Left colon (tissue), 2 donors: ENCODE measurements at regions not wholly inside any gene's neighbourhood (a gene's known extent, or its start where the extent isn't known, plus 50 kb on each side); places are given as distances from the start of the nearest gene placed in this dataset.

Experiments
- ATAC-seq: fragments of 200-7000 bp; cut with Tn5 transposase; one replicate; pipeline ENCODE4 v1.9.1; 2020; ENCODE audit warnings: mild to moderate bottlenecking, moderate library complexity
- DNase-seq, 2 donors: peaks; one replicate each; pipeline ENCODE4 v3.0.0-alpha.2; 2020
- intact Hi-C, 2 donors: fragments of 100-400 bp; cut with DNase I in 1 of 2; cut with micrococcal nuclease in 1 of 2; formaldehyde crosslinking; loops; one replicate each; pipeline versions ENCODE4 v1.11.2 to v1.14.0; 2022; cut with DNase I, micrococcal nuclease
- donor health status: DM: no; HTN: no; CAD: no.
- donor health status: DM: yes; HTN: yes; CAD: no.

- DNase-seq (no peak), ATAC-seq (no peak)
- intact Hi-C loops: no loop called here
These were observed 80.6 kb downstream of the MFSD1 start for GRCh38 chr3:158882445-158882844.

- intact Hi-C loops: loop anchor here in 1 of 2 donors (10.0 kb wide), 1 partner anchor 62 kb away; no protein-coding TSS in a partner anchor
- DNase-seq: no peak
- no peak for ATAC-seq
These were observed 94.9 kb downstream of the MFSD1 start for GRCh38 chr3:158896729-158897128.

GRCh38 chr3:158906749-158907148 is 104.9 kb downstream of the MFSD1 start:
- intact Hi-C loops: no loop called here
- ATAC-seq (no peak), DNase-seq (no peak)

- ATAC-seq (no peak), DNase-seq (no peak)
- intact Hi-C loops: no loop called here
These were observed 106.4 kb downstream of the MFSD1 start for GRCh38 chr3:158908187-158908734.

GRCh38 chr3:158909870-158910269 is 108.0 kb downstream of the MFSD1 start:
- intact Hi-C loops: loop anchor here in 1 of 2 donors (10.0 kb wide), 1 partner anchor 305 kb away; no protein-coding TSS in a partner anchor
- DNase-seq (no peak), ATAC-seq (no peak)

GRCh38 chr3:158911586-158911985 is 109.7 kb downstream of the MFSD1 start:
- intact Hi-C loops: loop anchor here in 1 of 2 donors (10.0 kb wide), 1 partner anchor 307 kb away; no protein-coding TSS in a partner anchor
- no peak for DNase-seq
- ATAC-seq: no peak

GRCh38 chr3:158912188-158912587 is 110.3 kb downstream of the MFSD1 start:
- DNase-seq (no peak), ATAC-seq (no peak)
- intact Hi-C loops: loop anchor here in 1 of 2 donors (10.0 kb wide), 1 partner anchor 307 kb away; no protein-coding TSS in a partner anchor

GRCh38 chr3:158912621-158913020 is 110.8 kb downstream of the MFSD1 start:
- DNase-seq (no peak), ATAC-seq (no peak)
- intact Hi-C loops: loop anchor here in 1 of 2 donors (10.0 kb wide), 1 partner anchor 308 kb away; no protein-coding TSS in a partner anchor

- ATAC-seq: no peak
- intact Hi-C loops: loop anchor here in 1 of 2 donors (10.0 kb wide), 1 partner anchor 311 kb away; no protein-coding TSS in a partner anchor
- DNase-seq: no peak
These were observed 114.3 kb downstream of the MFSD1 start for GRCh38 chr3:158916111-158916510.

- intact Hi-C loops: loop anchor here in 1 of 2 donors (10.0 kb wide), 1 partner anchor 313 kb away; no protein-coding TSS in a partner anchor
- ATAC-seq (peak; percentile 68), DNase-seq (peak; percentile 31 to 43)
These were observed 116.2 kb downstream of the MFSD1 start for GRCh38 chr3:158918008-158918407.

- DNase-seq: no peak
- ATAC-seq: no peak
- intact Hi-C loops: loop anchor here in 1 of 2 donors (10.0 kb wide), 1 partner anchor 314 kb away; no protein-coding TSS in a partner anchor
These were observed 116.6 kb downstream of the MFSD1 start for GRCh38 chr3:158918451-158918850.

GRCh38 chr3:158920371-158920770 is 118.5 kb downstream of the MFSD1 start:
- no peak for DNase-seq
- ATAC-seq: no peak
- intact Hi-C loops: no loop called here

- intact Hi-C loops: no loop called here
- DNase-seq (no peak), ATAC-seq (no peak)
These were observed 123.2 kb downstream of the MFSD1 start for GRCh38 chr3:158925021-158925420.

- ATAC-seq (no peak), DNase-seq (no peak)
- intact Hi-C loops: no loop called here
These were observed 124.1 kb downstream of the MFSD1 start for GRCh38 chr3:158925828-158926494.

GRCh38 chr3:158935846-158936245 is 134.0 kb downstream of the MFSD1 start:
- intact Hi-C loops: no loop called here

GRCh38 chr3:158936530-158937113 is 134.8 kb downstream of the MFSD1 start:
- DNase-seq (no peak), ATAC-seq (no peak)
- intact Hi-C loops: no loop called here

More at GRCh38 chr3:158935846-158936245, 134.0 kb downstream of the MFSD1 start:
- DNase-seq (no peak), ATAC-seq (no peak)

- intact Hi-C loops: no loop called here
- DNase-seq (no peak), ATAC-seq (no peak)
These were observed 148.5 kb downstream of the MFSD1 start for GRCh38 chr3:158950178-158950901.

- intact Hi-C loops: no loop called here
- DNase-seq: no peak
- ATAC-seq: no peak
These were observed 151.3 kb downstream of the MFSD1 start for GRCh38 chr3:158953131-158953530.

- intact Hi-C loops: no loop called here
- ATAC-seq: no peak
- no peak for DNase-seq
These were observed 152.6 kb downstream of the MFSD1 start for GRCh38 chr3:158954420-158954819.
